OCI-LY7 (cell line): ENCODE measurements at regions not wholly inside any gene's neighbourhood (a gene's known extent, or its start where the extent isn't known, plus 50 kb on each side); places are given as distances from the start of the nearest gene placed in this dataset.

Source experiments
- BruUV-seq: library from RNA; stranded (reverse); fragments of 400-500 nt; replicated peaks from 2 replicates; lab custom pipeline; 2021; lab: Mats Ljungman, UMichigan
- CTCF ChIA-PET: fragments of 300-600 bp; sonication (Branson Sonifier 250); formaldehyde crosslinking; loops from one replicate; lab custom pipeline; 2022; ENCODE audit warnings: antibody characterized with exemption; ENCODE audit not compliant: unreplicated experiment; lab: Charles Lee
- POLR2A ChIA-PET: fragments of 300-600 bp; sonication (Branson Sonifier 250); formaldehyde crosslinking; loops from one replicate; lab custom pipeline; 2022; ENCODE audit warnings: antibody characterized with exemption; lab: Charles Lee
- DNase-seq: peaks from one replicate; pipeline ENCODE4 v3.0.0-alpha.2; 2015; ENCODE audit warnings: low spot score
- H2AFZ ChIP-seq: fragments of 200-600 bp; sonication (generic), shearing (Covaris generic); 2 replicates; pipeline ENCODE4 v1.6.1; 2014; ENCODE audit warnings: mild to moderate bottlenecking, antibody characterized with exemption, low read length, moderate library complexity
- H3K27ac ChIP-seq: fragments of 200-600 bp; sonication (generic); 2 replicates; pipeline ENCODE4 v1.5.1; 2014; ENCODE audit warnings: mixed run types, low read depth, mild to moderate bottlenecking, moderate library complexity, low read length, inconsistent platforms; ENCODE audit not compliant: poor library complexity, severe bottlenecking
- H3K36me3 ChIP-seq: fragments of 200-600 bp; sonication (generic); 2 replicates; pipeline ENCODE4 v1.6.1; 2014; ENCODE audit warnings: mild to moderate bottlenecking, antibody characterized with exemption, low read length, moderate library complexity, mixed read lengths; ENCODE audit not compliant: insufficient read depth
- H3K4me1 ChIP-seq: fragments of 200-600 bp; sonication (generic); 2 replicates; pipeline ENCODE4 v1.5.1; 2014; ENCODE audit warnings: mild to moderate bottlenecking, low read length; ENCODE audit not compliant: insufficient read depth, poor library complexity, severe bottlenecking
- H3K4me2 ChIP-seq: fragments of 200-600 bp; sonication (generic); 2 replicates; pipeline ENCODE4 v1.6.1; 2014; ENCODE audit warnings: mild to moderate bottlenecking, low read length
- H3K4me3 ChIP-seq: fragments of 200-600 bp; sonication (generic); 2 replicates; pipeline ENCODE4 v1.5.1; 2014; ENCODE audit warnings: mild to moderate bottlenecking, low read depth, low read length; ENCODE audit not compliant: poor library complexity, severe bottlenecking
- H3K79me2 ChIP-seq: fragments of 200-600 bp; sonication (generic); 2 replicates; pipeline ENCODE4 v1.6.1; 2016; ENCODE audit warnings: low read depth, mild to moderate bottlenecking, low read length, moderate library complexity, mixed read lengths; ENCODE audit not compliant: insufficient read depth
- H3K9me2 ChIP-seq: fragments of 200-600 bp; sonication (generic); 2 replicates; pipeline ENCODE4 v1.6.1; 2016; ENCODE audit warnings: mild to moderate bottlenecking, low read length, mixed read lengths; ENCODE audit not compliant: insufficient read depth
- H3K9me3 ChIP-seq: fragments of 200-600 bp; sonication (generic); 2 replicates; pipeline ENCODE4 v1.6.1; 2014; ENCODE audit warnings: mild to moderate bottlenecking, mixed run types, low read length, mixed read lengths
- H4K20me1 ChIP-seq: fragments of 200-600 bp; sonication (generic); 2 replicates; pipeline ENCODE4 v1.6.1; 2014; ENCODE audit warnings: mild to moderate bottlenecking, antibody characterized with exemption, low read length, moderate library complexity, mixed read lengths; ENCODE audit not compliant: insufficient read depth
- CTCF ChIP-seq: fragments of 200-600 bp; sonication (generic); conservative IDR thresholded peaks from 2 replicates; pipeline ENCODE4 v1.5.1; 2014; ENCODE audit warnings: mild to moderate bottlenecking, antibody characterized with exemption, low read length, moderate library complexity, mixed read lengths
- EZH2phosphoT487 ChIP-seq: fragments of 200-600 bp; sonication (generic); IDR thresholded peaks from 2 replicates; pipeline ENCODE4 v1.6.1; 2018; ENCODE audit warnings: low read depth, borderline replicate concordance, mild to moderate bottlenecking, mixed run types, antibody characterized with exemption, low read length, moderate library complexity, mixed read lengths
- intact Hi-C: fragments of 100-400 bp; cut with micrococcal nuclease; formaldehyde crosslinking; loops from one replicate; pipeline ENCODE4 v1.10.0; 2022; ENCODE audit not compliant: unreplicated experiment

DNA sequence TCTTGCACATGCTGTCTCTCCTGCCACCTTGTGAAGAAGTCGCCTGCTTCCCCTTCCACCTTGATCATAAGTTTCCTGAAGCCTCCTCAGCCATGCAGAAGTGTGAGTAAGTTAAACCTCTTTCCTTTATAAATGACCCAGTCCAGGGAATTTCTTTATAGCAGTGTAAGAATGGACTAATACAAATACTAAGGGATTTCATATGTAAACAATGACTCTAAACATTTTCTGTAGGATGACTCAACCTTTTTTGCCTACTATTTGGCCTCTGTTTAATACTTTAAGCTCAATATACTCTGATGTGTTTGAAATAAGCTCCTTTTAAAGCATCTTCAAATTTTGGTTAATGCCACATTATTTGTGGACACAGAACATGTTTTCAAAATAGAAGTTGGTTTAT is 813.5 kb upstream of the SLIT2 start:
- TF ChIP-seq CTCF = no peak
- no peak for TF ChIP-seq EZH2phosphoT487

DNA sequence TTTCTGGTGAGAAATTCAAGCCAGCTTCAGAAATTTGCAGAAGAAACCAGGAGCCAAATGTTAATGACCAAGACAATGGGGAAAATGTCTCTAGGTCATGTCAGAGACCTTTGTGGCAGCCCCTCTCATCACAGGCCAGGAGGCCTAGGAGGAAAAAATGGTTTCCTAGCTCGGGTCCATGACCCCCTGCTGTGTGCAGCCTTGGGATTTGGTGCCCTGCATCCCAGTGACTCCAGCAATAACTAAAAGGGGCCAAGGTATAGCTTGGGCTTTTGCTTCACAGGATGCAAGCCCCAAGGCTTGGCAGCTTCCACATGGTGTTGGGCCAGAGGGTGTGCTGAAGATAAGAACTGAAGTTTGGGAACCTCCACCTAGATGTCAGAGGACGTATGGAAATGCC is 814.7 kb upstream of the SLIT2 start:
- Histone ChIP-seq H3K27ac (no peak overlapping the region), H3K4me2 (no peak overlapping the region), H3K4me3 (no peak overlapping the region), H2AFZ (no peak overlapping the region), H3K79me2 (no peaks in the 10 kb centered on the region), H3K9me2 (no peaks in the 10 kb centered on the region), H3K36me3 (no peaks in the 10 kb centered on the region), H3K9me3 (no peaks in the 10 kb centered on the region), H3K4me1 (no peaks in the 10 kb centered on the region), H4K20me1 (no peaks in the 10 kb centered on the region)
- intact Hi-C loops = no loop called here
- DNase-seq = no peak
- POLR2A ChIA-PET = no interaction called here
- CTCF ChIA-PET = no interaction called here
- TF ChIP-seq CTCF (no peak), EZH2phosphoT487 (no peak)
- no TSS peak for BruUV-seq

More for the DNA sequence above, 813.5 kb upstream of the SLIT2 start:
- H3K9me3 ChIP-seq = no peaks in the 10 kb centered on the region
- H3K36me3 ChIP-seq = no peaks in the 10 kb centered on the region
- no peak overlapping the region for H3K4me2 ChIP-seq
- H3K27ac ChIP-seq = no peak overlapping the region
- no peak for DNase-seq
- intact Hi-C loops = no loop called here
- no peaks in the 10 kb centered on the region for H3K9me2 ChIP-seq
- H3K4me3 ChIP-seq = no peak overlapping the region
- BruUV-seq = no TSS peak
- ChIA-PET POLR2A (interaction anchor here (0.7 to 1.2 kb wide), 2 partner anchors 10 to 91 kb away, joined by 3 to 4 read pairs; no protein-coding TSS in a partner anchor), CTCF (no interaction called here)
- H4K20me1 ChIP-seq = no peaks in the 10 kb centered on the region
- no peak overlapping the region for H2AFZ ChIP-seq
- H3K4me1 ChIP-seq = no peaks in the 10 kb centered on the region
- H3K79me2 ChIP-seq = no peaks in the 10 kb centered on the region

DNA sequence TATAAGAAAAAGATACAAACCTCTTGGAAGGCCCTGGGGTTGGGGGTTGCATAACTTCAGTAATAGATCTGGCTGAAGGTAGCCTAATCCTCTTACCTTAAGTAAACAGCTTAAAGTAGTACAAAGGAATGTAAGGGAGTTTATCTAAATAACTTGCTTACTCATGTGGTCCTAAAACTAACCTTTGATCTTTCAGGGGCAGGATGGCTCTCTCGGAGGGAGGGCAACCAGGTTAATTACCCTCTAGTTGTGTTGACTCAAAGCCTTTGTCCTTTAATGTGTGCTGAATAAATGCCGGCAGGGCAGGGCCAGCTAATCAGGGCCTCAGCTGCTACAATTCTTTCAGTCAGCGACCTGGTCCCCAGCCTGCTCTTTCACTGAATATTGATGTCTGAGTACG is 822.0 kb upstream of the SLIT2 start:
- Histone ChIP-seq H3K4me3 (no peak overlapping the region), H3K36me3 (no peaks in the 10 kb centered on the region), H3K9me3 (no peaks in the 10 kb centered on the region), H4K20me1 (no peaks in the 10 kb centered on the region), H2AFZ (no peak overlapping the region), H3K4me1 (no peaks in the 10 kb centered on the region), H3K9me2 (no peaks in the 10 kb centered on the region), H3K27ac (no peak overlapping the region), H3K79me2 (no peaks in the 10 kb centered on the region), H3K4me2 (no peak overlapping the region)
- ChIA-PET CTCF (no interaction called here), POLR2A (no interaction called here)
- no TSS peak for BruUV-seq
- no peak for DNase-seq
- TF ChIP-seq EZH2phosphoT487 (no peak), CTCF (no peak)
- intact Hi-C loops = no loop called here
